Trophoblast cell (in vitro differentiated cells and primary cell): ENCODE measurements at regions not wholly inside any gene's neighbourhood (a gene's known extent, or its start where the extent isn't known, plus 50 kb on each side); places are given as distances from the start of the nearest gene placed in this dataset.

Source experiments
- DNase-seq, 2 donors: peaks; one replicate each; pipeline ENCODE4 v3.0.0-alpha.2; 2016
- H2AFZ ChIP-seq: 2 replicates; pipeline ENCODE4 v1.6.1; 2013; ENCODE audit warnings: low read length, moderate library complexity, mild to moderate bottlenecking; ENCODE audit not compliant: insufficient read depth, poor library complexity
- H2AK5ac ChIP-seq: 2 replicates; pipeline ENCODE4 v1.6.1; 2013; ENCODE audit warnings: mild to moderate bottlenecking, low read length
- H2BK120ac ChIP-seq: 2 replicates; pipeline ENCODE4 v1.6.1; 2013; ENCODE audit warnings: low read length, mild to moderate bottlenecking, moderate library complexity; ENCODE audit not compliant: insufficient read depth, poor library complexity
- H2BK12ac ChIP-seq: 2 replicates; pipeline ENCODE4 v1.6.1; 2013; ENCODE audit warnings: mild to moderate bottlenecking, low read length, moderate library complexity
- H2BK5ac ChIP-seq: 2 replicates; pipeline ENCODE4 v1.6.1; 2013; ENCODE audit warnings: low read length, low read depth, moderate library complexity, mild to moderate bottlenecking; ENCODE audit not compliant: poor library complexity
- H3K14ac ChIP-seq: 2 replicates; pipeline ENCODE4 v1.6.1; 2013; ENCODE audit warnings: mild to moderate bottlenecking, low read length
- H3K18ac ChIP-seq: 2 replicates; pipeline ENCODE4 v1.6.1; 2013; ENCODE audit warnings: mild to moderate bottlenecking, low read length
- H3K23ac ChIP-seq: 2 replicates; pipeline ENCODE4 v1.6.1; 2013; ENCODE audit warnings: low read length
- H3K27ac ChIP-seq: 2 replicates; pipeline ENCODE4 v1.5.1; 2013; ENCODE audit warnings: low read depth, mild to moderate bottlenecking, inconsistent platforms, low read length, moderate library complexity
- H3K27me3 ChIP-seq: 2 replicates; pipeline ENCODE4 v1.6.1; 2013; ENCODE audit warnings: inconsistent platforms, mild to moderate bottlenecking, low read length, moderate library complexity; ENCODE audit not compliant: insufficient read depth
- H3K36me3 ChIP-seq, 2 experiments: 1 replicate in 1 of 2; 2 replicates in 1 of 2; pipeline ENCODE4 v1.6.1; 2013; ENCODE audit warnings: low read length in 2 of 2, mild to moderate bottlenecking in 2 of 2, moderate library complexity in 1 of 2; ENCODE audit not compliant: insufficient read depth in 2 of 2, control insufficient read depth in 1 of 2
- H3K4ac ChIP-seq: 2 replicates; pipeline ENCODE4 v1.6.1; 2013; ENCODE audit warnings: low read depth, mild to moderate bottlenecking, low read length, moderate library complexity
- H3K4me1 ChIP-seq, 2 experiments: 1 replicate in 1 of 2; 2 replicates in 1 of 2; pipeline ENCODE4 v1.6.1; 2013; ENCODE audit warnings: low read length in 2 of 2, mild to moderate bottlenecking in 2 of 2, moderate library complexity in 1 of 2; ENCODE audit not compliant: insufficient read depth in 2 of 2, control insufficient read depth in 1 of 2
- H3K4me2 ChIP-seq: 2 replicates; pipeline ENCODE4 v1.6.1; 2013; ENCODE audit warnings: inconsistent platforms, mild to moderate bottlenecking, low read length, moderate library complexity
- H3K4me3 ChIP-seq: 2 replicates; pipeline ENCODE4 v1.5.1; 2013; ENCODE audit warnings: mild to moderate bottlenecking, low read depth, low read length, inconsistent platforms
- H3K79me1 ChIP-seq: one replicate; pipeline ENCODE4 v1.6.1; 2013; ENCODE audit warnings: low read length
- H3K79me2 ChIP-seq: 2 replicates; pipeline ENCODE4 v1.6.1; 2013; ENCODE audit warnings: low read length, mild to moderate bottlenecking; ENCODE audit not compliant: control insufficient read depth, insufficient read depth, poor library complexity
- H3K9ac ChIP-seq: 2 replicates; pipeline ENCODE4 v1.6.1; 2013; ENCODE audit warnings: mild to moderate bottlenecking, low read length
- H3K9me3 ChIP-seq: 2 replicates; pipeline ENCODE4 v1.6.1; 2013; ENCODE audit warnings: low read depth, mild to moderate bottlenecking, control low read depth, inconsistent platforms, low read length; ENCODE audit not compliant: insufficient read depth
- H4K12ac ChIP-seq: 2 replicates; pipeline ENCODE4 v1.6.1; 2013; ENCODE audit warnings: low read depth, mild to moderate bottlenecking, low read length, moderate library complexity
- H4K8ac ChIP-seq: 2 replicates; pipeline ENCODE4 v1.6.1; 2013; ENCODE audit warnings: low read depth, mild to moderate bottlenecking, low read length, moderate library complexity
- H4K91ac ChIP-seq: one replicate; pipeline ENCODE4 v1.6.1; 2013; ENCODE audit warnings: low read depth, mild to moderate bottlenecking, low read length, moderate library complexity
- WGBS: extraction: QIAGEN DNeasy Blood & Tissue Kit; methylation state at CpG from one replicate; pipeline ENCODE4 v1.1.7; 2013; ENCODE audit warnings: missing lambda C conversion rate; ENCODE audit not compliant: insufficient read length, insufficient coverage; ENCODE audit errors: extremely low coverage; 5-methylcytosine and 5-hydroxymethylcytosine counted together

GRCh38 chr21:36246080-36246631 lies 73.8 kb upstream of the MORC3 start:
- peak overlapping the region; percentile 60 for H3K18ac ChIP-seq
- H3K36me3 ChIP-seq, result peaks cover 26 to 39% of the 10 kb centered on the region in 2 experiments
- peak overlapping the region; percentile 36 for H2AK5ac ChIP-seq
- H2BK5ac ChIP-seq, result no peak overlapping the region
- H3K4me3 ChIP-seq, result no peak overlapping the region
- H2BK12ac ChIP-seq, result peak overlapping the region; percentile 67
- H3K79me2 ChIP-seq, result no peaks in the 10 kb centered on the region
- peak overlapping the region; percentile 71 for H4K91ac ChIP-seq
- no CpG with 5 or more reads among the region's 23 CpGs for WGBS
- H3K4ac ChIP-seq, result no peak overlapping the region
- peaks cover 7% of the 10 kb centered on the region for H3K79me1 ChIP-seq
- DNase-seq, result peak; percentile 30 to 53
- peak overlapping the region; percentile 43 for H4K8ac ChIP-seq
- peak overlapping the region; percentile 37 for H3K14ac ChIP-seq
- no peak overlapping the region for H4K12ac ChIP-seq
- H3K4me1 ChIP-seq, result peaks cover 19% of the 10 kb centered on the region in 2 experiments
- no peaks in the 10 kb centered on the region for H3K9me3 ChIP-seq
- H3K27me3 ChIP-seq, result no peaks in the 10 kb centered on the region
- peak overlapping the region; percentile 54 for H3K27ac ChIP-seq
- no peak overlapping the region for H3K23ac ChIP-seq
- H3K4me2 ChIP-seq, result peak overlapping the region; percentile 25
- no peak overlapping the region for H2AFZ ChIP-seq
- peak overlapping the region; percentile 31 for H2BK120ac ChIP-seq
- H3K9ac ChIP-seq, result no peak overlapping the region

GRCh38 chr21:36247316-36248010 lies 72.5 kb upstream of the MORC3 start:
- H3K4me2 ChIP-seq, result no peak overlapping the region
- no peak overlapping the region for H3K27ac ChIP-seq
- H2BK12ac ChIP-seq, result no peak overlapping the region
- H3K14ac ChIP-seq, result no peak overlapping the region
- H4K8ac ChIP-seq, result no peak overlapping the region
- no peaks in the 10 kb centered on the region for H3K27me3 ChIP-seq
- H3K18ac ChIP-seq, result no peak overlapping the region
- H2AFZ ChIP-seq, result no peak overlapping the region
- no peak overlapping the region for H3K23ac ChIP-seq
- no peak for DNase-seq
- H3K9ac ChIP-seq, result no peak overlapping the region
- H2BK120ac ChIP-seq, result no peak overlapping the region
- no peak overlapping the region for H2BK5ac ChIP-seq
- no peak overlapping the region for H2AK5ac ChIP-seq
- H3K4ac ChIP-seq, result no peak overlapping the region
- H3K79me2 ChIP-seq, result no peaks in the 10 kb centered on the region
- no peak overlapping the region for H4K91ac ChIP-seq
- no peak overlapping the region for H3K4me3 ChIP-seq
- H3K79me1 ChIP-seq, result peaks cover 7% of the 10 kb centered on the region
- H3K9me3 ChIP-seq, result no peaks in the 10 kb centered on the region
- peaks cover 19% of the 10 kb centered on the region in 2 experiments for H3K4me1 ChIP-seq
- H3K36me3 ChIP-seq, result peaks cover 26 to 44% of the 10 kb centered on the region in 2 experiments
- WGBS, result no CpG with 5 or more reads among the region's 8 CpGs
- H4K12ac ChIP-seq, result no peak overlapping the region

GRCh38 chr21:36249576-36250422 lies 70.2 kb upstream of the MORC3 start:
- no peak overlapping the region for H3K4me2 ChIP-seq
- no peak overlapping the region for H4K8ac ChIP-seq
- no peak overlapping the region for H3K23ac ChIP-seq
- H3K79me2 ChIP-seq, result no peaks in the 10 kb centered on the region
- H4K91ac ChIP-seq, result no peak overlapping the region
- no peak overlapping the region for H3K27ac ChIP-seq
- no peaks in the 10 kb centered on the region for H3K9me3 ChIP-seq
- DNase-seq, result no peak
- no peaks in the 10 kb centered on the region for H3K27me3 ChIP-seq
- no peak overlapping the region for H3K4me3 ChIP-seq
- peaks cover 19% of the 10 kb centered on the region in 2 experiments for H3K4me1 ChIP-seq
- H2AK5ac ChIP-seq, result no peak overlapping the region
- H2BK12ac ChIP-seq, result no peak overlapping the region
- no peak overlapping the region for H2BK5ac ChIP-seq
- H3K79me1 ChIP-seq, result peaks cover 7% of the 10 kb centered on the region
- H3K4ac ChIP-seq, result no peak overlapping the region
- H2BK120ac ChIP-seq, result no peak overlapping the region
- H3K18ac ChIP-seq, result no peak overlapping the region
- H4K12ac ChIP-seq, result no peak overlapping the region
- H2AFZ ChIP-seq, result no peak overlapping the region
- no CpG with 5 or more reads among the region's 20 CpGs for WGBS
- no peak overlapping the region for H3K14ac ChIP-seq
- H3K36me3 ChIP-seq, result peaks cover 31 to 49% of the 10 kb centered on the region in 2 experiments
- H3K9ac ChIP-seq, result no peak overlapping the region

- no peak overlapping the region for H4K91ac ChIP-seq
- no peak overlapping the region for H3K18ac ChIP-seq
- no peak overlapping the region for H4K12ac ChIP-seq
- no peaks in the 10 kb centered on the region for H3K79me2 ChIP-seq
- no peak overlapping the region for H4K8ac ChIP-seq
- no peak overlapping the region for H2AFZ ChIP-seq
- peaks cover 6% of the 10 kb centered on the region for H3K79me1 ChIP-seq
- no peak for DNase-seq
- no peak overlapping the region for H3K4me2 ChIP-seq
- H3K4ac ChIP-seq, result no peak overlapping the region
- H2BK5ac ChIP-seq, result no peak overlapping the region
- no peak overlapping the region for H2BK12ac ChIP-seq
- H2BK120ac ChIP-seq, result no peak overlapping the region
- no peak overlapping the region for H3K9ac ChIP-seq
- no CpG with 5 or more reads among the region's 17 CpGs for WGBS
- H2AK5ac ChIP-seq, result no peak overlapping the region
- no peaks in the 10 kb centered on the region for H3K27me3 ChIP-seq
- no peak overlapping the region for H3K23ac ChIP-seq
- peaks cover 25 to 42% of the 10 kb centered on the region in 2 experiments for H3K36me3 ChIP-seq
- no peak overlapping the region for H3K4me3 ChIP-seq
- no peak overlapping the region for H3K27ac ChIP-seq
- H3K9me3 ChIP-seq, result no peaks in the 10 kb centered on the region
- no peak overlapping the region for H3K14ac ChIP-seq
- H3K4me1 ChIP-seq, result peaks cover 12% of the 10 kb centered on the region in 2 experiments
Measured at GRCh38 chr21:36250423-36251075, 69.4 kb upstream of the MORC3 start.
